HepG2 (cell line): ENCODE measurements at regions not wholly inside any gene's neighbourhood (a gene's known extent, or its start where the extent isn't known, plus 50 kb on each side); places are given as distances from the start of the nearest gene placed in this dataset.

Experiments
- ATAC-seq: fragments of 200-7000 bp; cut with Tn5 transposase; 3 replicates; pipeline ENCODE4 v1.9.1; 2020; ENCODE audit warnings: mild to moderate bottlenecking, moderate library complexity
- BruUV-seq: library from RNA; stranded (reverse); fragments of 400-500 nt; replicated peaks from 2 replicates; lab custom pipeline; 2021; lab: Mats Ljungman, UMichigan
- CTCF ChIA-PET: fragments of 300-600 bp; formaldehyde crosslinking; extraction: SDS; loops from one replicate; lab custom pipeline; 2021; ENCODE audit warnings: low total read pairs, inconsistent platforms, low intra/inter-chr PET ratio; lab: Yijun Ruan, JAX
- POLR2A ChIA-PET: fragments of 350-600 bp; sonication (Branson Sonifier 250); formaldehyde crosslinking; loops from one replicate; lab custom pipeline; 2020; ENCODE audit warnings: antibody characterized with exemption, inconsistent platforms; lab: Yijun Ruan, JAX
- DNase-seq: peaks from one replicate; pipeline ENCODE4 v3.0.0-alpha.2; 2015; ENCODE audit warnings: low spot score
- FAIRE-seq: peaks from 3 replicates; lab custom pipeline; 2011; peaks lifted over from hg19 to GRCh38; lab: Jason Lieb, UNC
- H2AFZ ChIP-seq: one replicate; pipeline ENCODE4 v1.6.1; 2011; ENCODE audit warnings: low read length, inconsistent platforms
- H3K27ac ChIP-seq: fragments of 300-600 bp; 3 replicates; pipeline ENCODE4 v1.8.0; 2011; ENCODE audit warnings: mixed run types, mild to moderate bottlenecking, mixed read lengths, low read length, inconsistent platforms; ENCODE audit not compliant: insufficient read depth; ENCODE audit errors: extremely low read length
- H3K27me3 ChIP-seq, 2 experiments: fragments of 200-600 bp in 1 of 2; 2 replicates in 1 of 2; 3 replicates in 1 of 2; pipeline versions ENCODE4 v1.6.0 to v1.8.0; 2011; ENCODE audit warnings: low read length in 2 of 2, mild to moderate bottlenecking in 2 of 2, moderate library complexity in 2 of 2, inconsistent platforms in 1 of 2; ENCODE audit not compliant: insufficient read depth in 2 of 2, control insufficient read depth in 1 of 2
- H3K36me3 ChIP-seq, 2 experiments: fragments of 200-600 bp in 1 of 2; replicated peaks in 1 of 2; 2 replicates in 1 of 2; 3 replicates in 1 of 2; pipeline versions ENCODE4 v1.5.1 to v1.8.0; 2011; ENCODE audit warnings: low read length in 2 of 2, inconsistent platforms in 1 of 2; ENCODE audit not compliant: insufficient read depth in 2 of 2, control insufficient read depth in 1 of 2
- H3K4me1 ChIP-seq: 2 replicates; pipeline ENCODE4 v1.5.1; 2012; ENCODE audit warnings: low read length, inconsistent platforms; ENCODE audit not compliant: insufficient read depth
- H3K4me2 ChIP-seq: 2 replicates; pipeline ENCODE4 v1.6.0; 2011; ENCODE audit warnings: low read depth, low read length, inconsistent platforms
- H3K4me3 ChIP-seq, 3 experiments: fragments of 200-600 bp in 1 of 3; sonication (generic), shearing (Covaris generic) in 1 of 3; replicated peaks in 1 of 3; 2 replicates each; pipeline ENCODE4 v1.5.1; 2011 to 2016; ENCODE audit warnings: low read length in 3 of 3, inconsistent platforms in 2 of 3, low read depth in 2 of 3, mild to moderate bottlenecking in 2 of 3, control low read depth in 1 of 3, mixed read lengths in 1 of 3; ENCODE audit not compliant: insufficient read depth in 1 of 3
- H3K79me2 ChIP-seq: one replicate; pipeline ENCODE4 v1.6.1; 2011; ENCODE audit warnings: low read length, inconsistent platforms; ENCODE audit not compliant: insufficient read depth
- H3K9ac ChIP-seq: 2 replicates; pipeline ENCODE4 v1.6.0; 2011; ENCODE audit warnings: mild to moderate bottlenecking, low read depth, low read length, inconsistent platforms; ENCODE audit not compliant: insufficient read depth
- H3K9me3 ChIP-seq: 2 replicates; pipeline ENCODE4 v1.5.1; 2012; ENCODE audit warnings: mild to moderate bottlenecking, low read length
- H4K20me1 ChIP-seq: 2 replicates; pipeline ENCODE4 v1.6.0; 2011; ENCODE audit warnings: inconsistent platforms, mild to moderate bottlenecking, low read length, moderate library complexity; ENCODE audit not compliant: insufficient read depth
- KDM1A ChIP-seq: IDR thresholded peaks from 2 replicates; pipeline ENCODE4 v1.6.1; 2016; ENCODE audit warnings: missing compliant biosample characterization
- SETDB1 ChIP-seq: sonication (generic); formaldehyde crosslinking; IDR thresholded peaks from 2 replicates; pipeline ENCODE4 v1.5.1; 2020; ENCODE audit warnings: missing genetic modification reagents, mild to moderate bottlenecking, borderline replicate concordance
- ZBTB7A ChIP-seq: sonication (generic); formaldehyde crosslinking; IDR thresholded peaks from 2 replicates; pipeline ENCODE4 v1.8.0; 2022; ENCODE audit warnings: mild to moderate bottlenecking, missing genetic modification reagents
- ZNF709 ChIP-seq: sonication (generic); formaldehyde crosslinking; IDR thresholded peaks from 2 replicates; pipeline ENCODE4 v1.5.0; 2020; ENCODE audit warnings: mild to moderate bottlenecking, missing genetic modification reagents
- ZNF788 ChIP-seq: sonication (generic); formaldehyde crosslinking; IDR thresholded peaks from 2 replicates; pipeline ENCODE4 v1.5.0; 2020; ENCODE audit warnings: mild to moderate bottlenecking, missing genetic modification reagents, borderline replicate concordance
- ZNF839 ChIP-seq: sonication (generic); formaldehyde crosslinking; IDR thresholded peaks from 2 replicates; pipeline ENCODE4 v1.4.0; 2020; ENCODE audit warnings: missing genetic modification reagents, mild to moderate bottlenecking, borderline replicate concordance
- WGBS: methylation state at CpG from one replicate; pipeline ENCODE4 v1.1.6; 2017; ENCODE audit warnings: low lambda C conversion rate; 5-methylcytosine and 5-hydroxymethylcytosine counted together
- in situ Hi-C: cut with HindIII; loops from 2 replicates; pipeline ENCODE4 v1.10.0; 2017; ENCODE audit warnings: low pct_unique_long_range_greater_than_20kb; ENCODE audit not compliant: extremely low pct_ligation_motif_present
- intact Hi-C: fragments of 100-400 bp; cut with micrococcal nuclease; formaldehyde crosslinking; loops from one replicate; pipeline ENCODE4 v1.10.0; 2022; ENCODE audit not compliant: unreplicated experiment
- TF ChIP-seq, protein P1 (sequence below): IDR thresholded peaks from 2 replicates; pipeline ENCODE4 v1.6.1; 2016; ENCODE audit warnings: mild to moderate bottlenecking
- TF ChIP-seq, protein P2 (sequence below): sonication (generic); formaldehyde crosslinking; IDR thresholded peaks from 2 replicates; pipeline ENCODE4 v1.5.0; 2020; ENCODE audit warnings: missing genetic modification reagents
- TF ChIP-seq, protein P3 (sequence below), 2 experiments: sonication (generic) in 1 of 2; formaldehyde crosslinking in 1 of 2; IDR thresholded peaks; 2 replicates each; pipeline versions ENCODE4 v1.6.1 to v1.9.0; 2014 to 2022; ENCODE audit warnings: antibody characterized with exemption in 1 of 2, borderline replicate concordance in 1 of 2, inconsistent platforms in 1 of 2, low read depth in 1 of 2, missing genetic modification reagents in 1 of 2
- TF ChIP-seq, protein P4 (sequence below): sonication (generic); formaldehyde crosslinking; IDR thresholded peaks from 2 replicates; pipeline ENCODE4 v1.4.0; 2020; ENCODE audit warnings: missing genetic modification reagents, borderline replicate concordance

DNA sequence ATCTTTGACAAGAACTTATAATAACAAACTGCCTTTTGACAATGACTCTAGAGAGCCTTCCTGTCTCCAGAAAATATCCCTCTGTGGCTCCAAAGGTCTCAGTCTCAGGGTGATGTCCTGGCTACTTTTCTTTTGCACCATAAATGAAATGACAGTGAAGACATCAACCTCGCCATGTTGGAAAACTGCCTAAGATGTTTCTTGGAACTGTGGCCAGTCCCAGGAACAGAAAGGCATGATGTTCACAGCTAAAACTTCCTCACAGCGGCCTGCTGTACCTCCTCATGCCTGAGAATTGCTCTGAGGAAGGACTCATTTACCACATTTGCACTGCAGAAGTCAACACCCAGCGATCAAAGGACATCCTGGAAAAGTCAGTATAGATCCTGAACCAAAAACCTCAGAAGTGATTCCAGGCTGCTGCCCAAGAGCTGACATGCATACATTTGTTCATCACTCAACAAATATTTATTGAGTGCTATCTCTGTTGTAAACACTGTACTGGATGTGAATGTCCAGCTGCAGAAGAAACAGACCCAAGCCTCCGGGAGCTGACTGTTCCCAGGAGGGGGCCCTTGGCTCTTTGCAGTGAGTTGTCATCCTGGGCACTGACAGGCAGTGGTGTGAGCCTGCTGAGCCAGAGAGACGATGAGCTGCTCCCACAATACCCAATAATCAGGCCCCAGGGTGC, 64.3 kb upstream of the ACSL3 start:
- Histone ChIP-seq H3K9me3 (no peaks in the 10 kb centered on the region), H3K79me2 (peaks cover 13% of the 10 kb centered on the region), H3K36me3 (no peaks in the 10 kb centered on the region), H3K27ac (peak overlapping the region; percentile 96), H2AFZ (no peak overlapping the region), H3K4me1 (peaks cover 85% of the 10 kb centered on the region), H4K20me1 (no peaks in the 10 kb centered on the region), H3K4me2 (peak overlapping the region; percentile 80), H3K4me3 (peak overlapping the region; percentile 22 to 51 (median 51); a peak in 5 of 6 replicates), H3K9ac (peak overlapping the region; percentile 78), H3K27me3 (no peaks in the 10 kb centered on the region)
- POLR2A ChIA-PET = interaction anchor here (0.7 to 5.0 kb wide), 27 partner anchors 9 to 143 kb away, joined by 3 to 126 read pairs (median 6); partner anchors contain the start of gene ACSL3
- CTCF ChIA-PET = interaction anchor here (0.8 to 2.4 kb wide), 5 partner anchors 9 to 107 kb away, joined by 3 to 11 read pairs (median 7); no protein-coding TSS in a partner anchor
- BruUV-seq = TSS peak; percentile 94
- peak; percentile 99 for FAIRE-seq
- in situ Hi-C loops = loop anchor here (5.0 kb wide), 3 partner anchors 66 to 106 kb away; partner anchors contain the start of gene ACSL3
- intact Hi-C loops = loop anchor here (1.0 to 2.0 kb wide), 11 partner anchors 10 to 143 kb away; partner anchors contain the start of gene MOGAT1
- peak; percentile 96 for ATAC-seq
- peak; percentile 100 for DNase-seq
- WGBS = 0% methylated on average over 5 of the region's 5 CpGs
- TF ChIP-seq ZNF709 (CRISPR knock-in tag) = no peak; the same call in 1 of the 2 replicates
- no peak for TF ChIP-seq ZBTB7A (CRISPR knock-in tag)
- TF ChIP-seq, protein P1, sequence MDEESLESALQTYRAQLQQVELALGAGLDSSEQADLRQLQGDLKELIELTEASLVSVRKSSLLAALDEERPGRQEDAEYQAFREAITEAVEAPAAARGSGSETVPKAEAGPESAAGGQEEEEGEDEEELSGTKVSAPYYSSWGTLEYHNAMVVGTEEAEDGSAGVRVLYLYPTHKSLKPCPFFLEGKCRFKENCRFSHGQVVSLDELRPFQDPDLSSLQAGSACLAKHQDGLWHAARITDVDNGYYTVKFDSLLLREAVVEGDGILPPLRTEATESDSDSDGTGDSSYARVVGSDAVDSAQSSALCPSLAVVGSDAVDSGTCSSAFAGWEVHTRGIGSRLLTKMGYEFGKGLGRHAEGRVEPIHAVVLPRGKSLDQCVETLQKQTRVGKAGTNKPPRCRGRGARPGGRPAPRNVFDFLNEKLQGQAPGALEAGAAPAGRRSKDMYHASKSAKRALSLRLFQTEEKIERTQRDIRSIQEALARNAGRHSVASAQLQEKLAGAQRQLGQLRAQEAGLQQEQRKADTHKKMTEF (CRISPR knock-in tag) = peak; percentile 97
- peak; percentile 82; the same call in 1 of the 2 replicates for TF ChIP-seq ZNF788 (CRISPR knock-in tag)
- TF ChIP-seq, protein P2, sequence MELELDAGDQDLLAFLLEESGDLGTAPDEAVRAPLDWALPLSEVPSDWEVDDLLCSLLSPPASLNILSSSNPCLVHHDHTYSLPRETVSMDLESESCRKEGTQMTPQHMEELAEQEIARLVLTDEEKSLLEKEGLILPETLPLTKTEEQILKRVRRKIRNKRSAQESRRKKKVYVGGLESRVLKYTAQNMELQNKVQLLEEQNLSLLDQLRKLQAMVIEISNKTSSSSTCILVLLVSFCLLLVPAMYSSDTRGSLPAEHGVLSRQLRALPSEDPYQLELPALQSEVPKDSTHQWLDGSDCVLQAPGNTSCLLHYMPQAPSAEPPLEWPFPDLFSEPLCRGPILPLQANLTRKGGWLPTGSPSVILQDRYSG (CRISPR knock-in tag) = no peak
- TF ChIP-seq, protein P3, sequence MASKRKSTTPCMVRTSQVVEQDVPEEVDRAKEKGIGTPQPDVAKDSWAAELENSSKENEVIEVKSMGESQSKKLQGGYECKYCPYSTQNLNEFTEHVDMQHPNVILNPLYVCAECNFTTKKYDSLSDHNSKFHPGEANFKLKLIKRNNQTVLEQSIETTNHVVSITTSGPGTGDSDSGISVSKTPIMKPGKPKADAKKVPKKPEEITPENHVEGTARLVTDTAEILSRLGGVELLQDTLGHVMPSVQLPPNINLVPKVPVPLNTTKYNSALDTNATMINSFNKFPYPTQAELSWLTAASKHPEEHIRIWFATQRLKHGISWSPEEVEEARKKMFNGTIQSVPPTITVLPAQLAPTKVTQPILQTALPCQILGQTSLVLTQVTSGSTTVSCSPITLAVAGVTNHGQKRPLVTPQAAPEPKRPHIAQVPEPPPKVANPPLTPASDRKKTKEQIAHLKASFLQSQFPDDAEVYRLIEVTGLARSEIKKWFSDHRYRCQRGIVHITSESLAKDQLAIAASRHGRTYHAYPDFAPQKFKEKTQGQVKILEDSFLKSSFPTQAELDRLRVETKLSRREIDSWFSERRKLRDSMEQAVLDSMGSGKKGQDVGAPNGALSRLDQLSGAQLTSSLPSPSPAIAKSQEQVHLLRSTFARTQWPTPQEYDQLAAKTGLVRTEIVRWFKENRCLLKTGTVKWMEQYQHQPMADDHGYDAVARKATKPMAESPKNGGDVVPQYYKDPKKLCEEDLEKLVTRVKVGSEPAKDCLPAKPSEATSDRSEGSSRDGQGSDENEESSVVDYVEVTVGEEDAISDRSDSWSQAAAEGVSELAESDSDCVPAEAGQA (IDR thresholded peaks at IDR 0.05; ENCODE audit: low read depth) = peak; percentile 61; the same call in 1 of the 2 replicates
- TF ChIP-seq, protein P3 (CRISPR knock-in tag; IDR thresholded peaks at IDR 0.05; ENCODE audit: borderline replicate concordance) = 0 out of 2 replicates have a peak, but pooled peaks have one; percentile 78
- no peak for TF ChIP-seq SETDB1 (CRISPR knock-in tag)
- TF ChIP-seq ZNF839 (CRISPR knock-in tag) = no peak
- TF ChIP-seq KDM1A (CRISPR knock-in tag) = peak; percentile 75
- TF ChIP-seq, protein P4, sequence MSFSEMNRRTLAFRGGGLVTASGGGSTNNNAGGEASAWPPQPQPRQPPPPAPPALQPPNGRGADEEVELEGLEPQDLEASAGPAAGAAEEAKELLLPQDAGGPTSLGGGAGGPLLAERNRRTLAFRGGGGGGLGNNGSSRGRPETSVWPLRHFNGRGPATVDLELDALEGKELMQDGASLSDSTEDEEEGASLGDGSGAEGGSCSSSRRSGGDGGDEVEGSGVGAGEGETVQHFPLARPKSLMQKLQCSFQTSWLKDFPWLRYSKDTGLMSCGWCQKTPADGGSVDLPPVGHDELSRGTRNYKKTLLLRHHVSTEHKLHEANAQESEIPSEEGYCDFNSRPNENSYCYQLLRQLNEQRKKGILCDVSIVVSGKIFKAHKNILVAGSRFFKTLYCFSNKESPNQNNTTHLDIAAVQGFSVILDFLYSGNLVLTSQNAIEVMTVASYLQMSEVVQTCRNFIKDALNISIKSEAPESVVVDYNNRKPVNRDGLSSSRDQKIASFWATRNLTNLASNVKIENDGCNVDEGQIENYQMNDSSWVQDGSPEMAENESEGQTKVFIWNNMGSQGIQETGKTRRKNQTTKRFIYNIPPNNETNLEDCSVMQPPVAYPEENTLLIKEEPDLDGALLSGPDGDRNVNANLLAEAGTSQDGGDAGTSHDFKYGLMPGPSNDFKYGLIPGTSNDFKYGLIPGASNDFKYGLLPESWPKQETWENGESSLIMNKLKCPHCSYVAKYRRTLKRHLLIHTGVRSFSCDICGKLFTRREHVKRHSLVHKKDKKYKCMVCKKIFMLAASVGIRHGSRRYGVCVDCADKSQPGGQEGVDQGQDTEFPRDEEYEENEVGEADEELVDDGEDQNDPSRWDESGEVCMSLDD = peak; percentile 59
